HG03045 (cell line): ENCODE measurements at regions not wholly inside any gene's neighbourhood (a gene's known extent, or its start where the extent isn't known, plus 50 kb on each side); places are given as distances from the start of the nearest gene placed in this dataset.

Experiments
- ATAC-seq: cut with Tn5 transposase; IDR thresholded peaks from one replicate; pipeline ENCODE4 v1.9.1; 2021; ENCODE audit warnings: mild to moderate bottlenecking, moderate library complexity; ENCODE audit not compliant: unreplicated experiment

- ATAC-seq: no peak
These were observed 929.1 kb downstream of the DSC3 start for GRCh38 chr18:30113454-30113853.

GRCh38 chr18:30106356-30106755, 936.2 kb downstream of the DSC3 start:
- no peak for ATAC-seq

DNA sequence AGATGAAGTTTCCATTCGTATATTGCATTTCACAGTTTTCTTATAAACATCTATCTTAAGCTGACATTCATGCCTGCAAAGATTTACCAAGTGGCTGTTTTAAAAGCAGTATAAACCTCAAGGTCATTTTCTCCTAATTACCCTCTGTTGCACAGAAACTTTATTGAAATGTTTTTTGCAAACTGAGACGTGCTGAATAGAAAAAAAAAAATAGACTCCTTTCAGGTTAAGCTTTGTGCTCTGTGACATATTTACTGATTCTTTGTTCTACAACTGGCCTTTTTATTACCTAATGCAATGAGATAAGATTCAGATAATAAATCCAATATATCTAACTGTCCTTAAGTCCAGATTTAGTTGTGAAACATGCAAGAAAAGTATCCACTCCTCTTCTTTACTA, 938.7 kb downstream of the DSC3 start:
- no peak for ATAC-seq

DNA sequence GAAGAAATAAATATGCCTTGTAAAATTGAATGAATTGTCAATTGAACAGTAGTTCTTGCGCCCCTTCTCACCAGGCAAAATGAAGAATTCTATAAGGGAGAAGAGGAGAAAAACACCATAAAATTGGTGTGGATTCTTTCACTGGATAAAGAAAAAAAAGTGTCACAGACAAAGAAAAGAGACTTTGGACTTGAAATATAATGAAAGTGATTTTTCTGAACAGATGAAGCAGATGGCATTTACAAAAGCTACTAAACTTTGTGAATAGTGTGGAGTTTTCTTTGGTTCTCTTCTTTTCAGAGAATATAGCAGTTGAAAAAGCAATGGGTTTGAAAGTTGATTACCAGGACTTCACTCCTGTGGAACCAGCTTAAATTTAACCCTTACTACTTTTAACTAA, 945.7 kb downstream of the DSC3 start:
- ATAC-seq: no peak

- ATAC-seq: no peak
These were observed 948.0 kb downstream of the DSC3 start for GRCh38 chr18:30094556-30094955.

- no peak for ATAC-seq
These were observed 949.2 kb downstream of the DSC3 start for GRCh38 chr18:30093376-30093775.

GRCh38 chr18:30088238-30089015, 954.1 kb downstream of the DSC3 start:
- ATAC-seq: no peak

- no peak for ATAC-seq
These were observed 956.2 kb downstream of the DSC3 start for GRCh38 chr18:30086351-30086750.

DNA sequence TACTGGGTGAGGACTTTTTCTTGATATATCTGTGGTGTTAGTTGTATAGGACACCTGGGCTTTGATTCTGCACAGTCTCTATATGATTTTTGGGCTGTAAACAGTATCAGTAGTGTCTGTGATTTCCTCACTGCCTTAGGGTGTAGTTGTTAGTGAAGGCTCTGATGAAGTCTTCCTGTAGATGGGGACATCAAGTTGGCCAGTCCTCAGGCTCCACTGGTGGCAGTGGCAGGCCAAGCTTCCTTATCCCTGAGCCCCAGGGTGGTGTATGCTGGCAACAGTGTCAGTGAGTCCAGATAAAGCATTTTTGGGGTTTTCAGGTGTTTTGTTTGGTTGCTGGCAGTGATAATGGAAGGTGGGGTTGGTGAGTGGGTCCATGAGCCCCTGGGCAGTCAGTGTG, 961.4 kb downstream of the DSC3 start:
- no peak for ATAC-seq

- ATAC-seq: no peak
These were observed 969.7 kb downstream of the DSC3 start for GRCh38 chr18:30072609-30073385.

DNA sequence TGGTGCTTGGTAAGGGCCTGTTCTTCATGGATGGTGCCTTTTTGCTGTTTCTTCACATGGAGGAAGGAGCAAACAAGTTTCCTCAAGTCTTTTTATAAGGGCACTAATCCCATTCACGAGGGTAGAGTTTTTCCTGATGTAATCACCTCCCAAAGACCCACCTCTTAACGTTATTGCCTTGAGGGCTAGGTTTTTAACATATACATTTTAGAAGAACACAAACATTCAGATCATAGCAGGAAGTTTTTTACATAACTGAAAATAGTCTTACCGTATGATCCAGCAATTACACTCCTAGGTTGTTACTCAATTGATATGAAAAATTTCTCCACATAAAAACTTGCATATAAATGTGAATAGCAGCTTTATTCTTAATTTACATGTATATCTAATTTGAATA, 976.3 kb downstream of the DSC3 start:
- ATAC-seq: no peak

DNA sequence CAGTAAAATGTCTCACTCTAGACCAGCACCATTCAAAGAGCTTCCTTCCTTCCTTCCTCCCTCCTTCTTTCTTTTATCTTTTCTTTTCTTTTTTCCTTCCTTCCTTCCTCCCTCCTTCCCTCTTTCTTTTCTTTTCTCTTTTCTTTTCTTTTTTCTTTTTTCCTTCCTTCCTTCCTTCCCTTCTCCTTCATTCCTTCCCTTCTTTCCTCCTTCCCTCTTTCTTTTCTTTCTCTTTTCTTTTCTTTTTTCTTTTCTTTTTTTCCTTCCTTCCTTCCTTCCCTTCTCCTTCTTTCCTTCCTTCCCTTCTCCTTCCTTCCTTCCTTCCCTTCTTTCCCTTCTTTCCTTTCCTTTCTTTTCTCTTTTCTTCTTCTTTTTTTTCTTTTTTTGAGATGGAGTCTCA, 985.1 kb downstream of the DSC3 start:
- no peak for ATAC-seq

DNA sequence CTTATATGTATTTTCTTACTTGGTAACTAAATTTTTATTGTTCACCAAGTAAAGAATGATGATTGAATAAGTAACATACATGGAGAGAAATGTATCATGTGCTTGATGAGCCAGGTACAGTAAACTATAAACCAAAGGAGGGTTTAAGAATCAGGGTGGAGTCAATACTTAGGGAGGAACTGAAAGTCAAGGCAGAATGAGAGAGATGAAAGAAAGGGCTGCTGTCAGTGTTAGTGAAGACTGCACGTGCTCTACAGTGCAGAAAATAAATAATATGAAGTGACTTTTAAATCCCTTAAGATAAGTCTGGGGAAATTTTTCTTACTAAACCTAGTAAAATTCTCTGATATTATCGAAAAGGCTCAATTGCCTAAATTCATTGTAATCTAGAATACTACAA, 986.0 kb downstream of the DSC3 start:
- no peak for ATAC-seq

GRCh38 chr18:30044496-30044895, 998.0 kb downstream of the DSC3 start:
- ATAC-seq: no peak

- no peak for ATAC-seq
These were observed 1003.3 kb downstream of the DSC3 start for GRCh38 chr18:30039201-30039600.

GRCh38 chr18:30034818-30035217, 1007.7 kb downstream of the DSC3 start:
- no peak for ATAC-seq

GRCh38 chr18:30016179-30016578, 1026.4 kb downstream of the DSC3 start:
- ATAC-seq: no peak

GRCh38 chr18:30004965-30005364, 1037.6 kb downstream of the DSC3 start:
- no peak for ATAC-seq

GRCh38 chr18:29982218-29982617, 1060.3 kb downstream of the DSC3 start:
- ATAC-seq: no peak

GRCh38 chr18:29979881-29980280, 1062.7 kb downstream of the DSC3 start:
- no peak for ATAC-seq

- ATAC-seq: no peak
These were observed 1072.7 kb downstream of the DSC3 start for GRCh38 chr18:29969876-29970275.

GRCh38 chr18:29962579-29962978, 1080.0 kb downstream of the DSC3 start:
- no peak for ATAC-seq
